Inflammatory macrophage treated with lipopolysaccharide for 4 hours (primary cell): ENCODE measurements at regions not wholly inside any gene's neighbourhood (a gene's known extent, or its start where the extent isn't known, plus 50 kb on each side); places are given as distances from the start of the nearest gene placed in this dataset.

ENCODE experiments used
- DNase-seq: peaks from one replicate; pipeline ENCODE4 v3.0.0-alpha.2; 2020

GRCh38 chr5:13566871-13567339 is 377.6 kb downstream of the DNAH5 start:
- no peak for DNase-seq

DNA sequence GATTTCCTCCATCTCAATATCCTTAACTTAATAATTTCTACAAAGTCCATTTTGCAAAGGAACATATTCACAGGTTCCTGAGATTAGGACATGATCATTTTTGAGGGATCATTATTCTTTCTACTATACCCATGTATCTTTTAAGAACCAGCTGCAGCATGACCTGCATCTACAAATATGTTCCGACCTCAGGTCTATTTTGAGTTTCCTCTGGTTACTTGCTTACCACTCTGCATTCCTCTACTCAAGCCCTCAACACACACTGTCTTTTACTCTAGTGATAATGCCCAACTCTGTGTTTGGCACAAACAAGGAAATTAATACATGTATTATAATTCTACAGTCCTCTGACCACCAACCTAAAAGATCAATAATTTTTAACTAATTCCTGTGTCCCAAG is 386.1 kb downstream of the DNAH5 start:
- DNase-seq = no peak

GRCh38 chr5:13553896-13554295 is 390.6 kb downstream of the DNAH5 start:
- no peak for DNase-seq

DNA sequence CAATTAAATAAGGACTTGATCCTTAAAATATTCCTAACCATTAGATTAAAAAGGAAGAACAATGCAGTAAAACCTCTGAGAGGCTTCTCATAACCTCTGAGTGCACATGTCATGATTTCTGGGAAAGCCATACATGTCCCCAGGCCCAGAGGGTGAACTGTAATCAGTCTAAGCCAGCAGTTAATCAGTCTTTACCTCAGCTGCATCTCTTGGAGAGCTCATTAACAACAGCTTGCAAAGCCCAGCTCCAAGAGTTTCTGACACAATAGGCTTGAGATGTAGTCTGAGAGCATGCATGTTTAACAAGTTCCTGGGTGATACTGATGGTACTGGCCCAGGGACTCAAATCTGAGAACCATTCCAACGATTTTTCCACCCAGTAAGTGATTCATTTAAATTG is 392.1 kb downstream of the DNAH5 start:
- DNase-seq = no peak

GRCh38 chr5:13551645-13552044 is 392.8 kb downstream of the DNAH5 start:
- DNase-seq = no peak

GRCh38 chr5:13540168-13540750 is 404.2 kb downstream of the DNAH5 start:
- DNase-seq = no peak

GRCh38 chr5:13536933-13537332 is 407.6 kb downstream of the DNAH5 start:
- DNase-seq = no peak

DNA sequence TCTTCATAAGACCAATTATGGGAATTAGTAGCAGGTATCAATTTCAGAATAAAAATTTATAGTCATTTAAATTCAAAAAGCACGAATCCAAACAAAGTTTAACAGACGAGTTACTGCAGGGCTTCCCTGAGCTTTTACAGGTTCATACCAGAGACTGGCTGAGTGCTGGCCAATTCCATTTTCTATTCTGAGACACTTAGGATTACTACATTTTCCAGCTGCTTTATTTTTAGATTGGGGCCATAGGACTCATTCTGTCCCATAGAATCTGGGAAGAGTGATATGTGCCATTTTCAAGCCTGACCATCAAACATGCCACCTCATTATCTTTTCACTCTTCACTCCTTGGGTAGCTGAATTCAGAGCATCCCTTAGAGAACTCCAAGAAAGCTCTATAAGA is 410.7 kb downstream of the DNAH5 start:
- no peak for DNase-seq

GRCh38 chr5:13529300-13529699 is 415.2 kb downstream of the DNAH5 start:
- no peak for DNase-seq

DNA sequence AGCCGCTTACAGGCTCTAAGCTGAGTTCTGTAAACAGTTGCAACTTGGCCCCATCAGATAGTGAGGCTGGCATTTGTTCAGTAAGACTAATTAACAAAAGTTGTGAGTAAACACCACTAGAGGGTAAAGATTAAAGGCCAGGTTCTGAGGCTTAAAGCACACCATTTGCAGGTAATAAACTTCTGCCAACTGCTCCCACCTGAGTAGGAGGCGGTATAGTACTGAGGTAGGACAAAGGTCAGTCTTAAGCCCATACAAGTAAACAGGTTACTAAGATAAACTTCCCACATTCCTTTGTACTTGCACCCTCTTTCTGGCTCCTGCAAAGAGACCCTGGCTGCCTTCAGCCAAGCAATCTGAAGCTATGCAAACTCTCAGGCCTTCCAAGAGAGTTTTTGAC is 419.6 kb downstream of the DNAH5 start:
- no peak for DNase-seq

DNA sequence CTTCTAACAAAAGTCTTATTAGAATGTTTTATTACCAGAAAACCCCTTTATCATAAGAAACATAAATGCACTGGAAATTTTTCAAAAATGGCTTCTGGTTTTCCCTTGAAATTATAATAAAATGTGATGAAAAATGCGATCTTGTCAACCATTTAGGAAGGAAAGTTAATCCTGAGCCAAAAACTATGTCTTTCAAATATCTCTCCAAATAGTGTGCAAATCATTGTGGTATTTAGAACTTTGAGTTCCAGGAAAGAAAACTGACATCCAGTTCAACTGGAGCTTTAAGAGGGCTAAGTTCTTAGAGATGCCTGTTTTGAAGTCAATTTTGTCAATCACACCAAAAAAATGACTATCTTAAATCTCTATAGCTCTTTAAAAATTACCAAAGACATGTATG is 425.4 kb downstream of the DNAH5 start:
- DNase-seq = no peak

GRCh38 chr5:13516195-13516594 is 428.3 kb downstream of the DNAH5 start:
- DNase-seq = no peak

- DNase-seq = no peak
Observed at GRCh38 chr5:13511442-13511841, 433.0 kb downstream of the DNAH5 start.

- no peak for DNase-seq
Observed at GRCh38 chr5:13510616-13511015, 433.9 kb downstream of the DNAH5 start.

DNA sequence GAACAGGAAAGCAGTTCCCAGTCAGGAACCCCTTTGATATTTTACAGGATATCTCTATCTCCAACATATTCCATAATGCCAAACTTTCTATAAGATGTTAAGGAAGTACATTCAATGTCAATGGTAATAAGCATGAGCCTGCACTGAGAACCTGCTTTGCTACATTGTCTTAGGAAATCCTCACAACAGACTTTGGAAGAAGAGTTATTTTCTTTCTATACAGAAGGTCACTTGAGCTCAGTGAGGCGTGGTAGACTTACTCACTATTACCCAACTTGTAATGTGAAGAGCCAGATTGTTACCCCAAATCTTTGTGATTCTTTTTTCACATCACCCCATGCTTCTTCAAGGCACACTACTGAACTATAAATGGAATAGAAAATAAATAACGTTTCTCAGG is 435.9 kb downstream of the DNAH5 start:
- no peak for DNase-seq

- no peak for DNase-seq
Observed at GRCh38 chr5:13505326-13505725, 439.2 kb downstream of the DNAH5 start.

DNA sequence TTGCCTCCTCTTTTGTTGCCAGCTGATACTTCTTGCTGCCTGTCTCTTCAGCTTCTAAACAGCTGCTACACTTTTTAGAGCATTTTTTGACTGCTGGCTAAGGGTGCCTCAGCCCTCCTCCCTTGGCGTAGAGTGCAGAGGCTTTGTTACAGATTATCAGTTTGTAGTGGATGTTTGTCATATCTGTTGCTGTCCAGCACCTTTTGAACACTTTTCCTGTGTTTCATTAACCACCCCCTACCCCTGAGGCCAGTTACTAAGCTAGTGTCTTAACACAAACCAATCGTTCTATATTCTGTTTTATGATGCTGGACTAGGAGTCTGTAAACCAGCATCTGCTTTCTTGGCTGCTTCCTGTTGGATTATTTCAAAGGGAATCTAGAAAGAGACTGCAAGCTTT is 441.5 kb downstream of the DNAH5 start:
- no peak for DNase-seq

GRCh38 chr5:13501176-13501575 is 443.3 kb downstream of the DNAH5 start:
- DNase-seq = no peak

- no peak for DNase-seq
Observed at GRCh38 chr5:13498279-13498678, 446.2 kb downstream of the DNAH5 start.

- DNase-seq = no peak
Observed at GRCh38 chr5:13488254-13488931, 456.1 kb downstream of the DNAH5 start.

- no peak for DNase-seq
Observed at GRCh38 chr5:13480834-13481233, 463.7 kb downstream of the DNAH5 start.

GRCh38 chr5:13478831-13479465 is 465.5 kb downstream of the DNAH5 start:
- DNase-seq = peak; percentile 17

GRCh38 chr5:13477118-13477737 is 467.3 kb downstream of the DNAH5 start:
- DNase-seq = no peak

- DNase-seq = no peak
Observed at GRCh38 chr5:13472842-13473241, 471.6 kb downstream of the DNAH5 start.
